Effector memory CD4-positive, alpha-beta T cell (primary cell): ENCODE measurements at regions not wholly inside any gene's neighbourhood (a gene's known extent, or its start where the extent isn't known, plus 50 kb on each side); places are given as distances from the start of the nearest gene placed in this dataset.
"Not testable (repeated sequence)": the region's sequence is repeated elsewhere in the genome, so short reads cannot be mapped to it uniquely, and the experiment has no call there.

Experiments
- DNase-seq, 3 donors: peaks; one replicate each; pipeline ENCODE4 v3.0.0-alpha.2; 2020
- H3K27ac ChIP-seq: 2 replicates; pipeline ENCODE4 v1.7.0; 2013; ENCODE audit warnings: mild to moderate bottlenecking, low read length, moderate library complexity; ENCODE audit not compliant: insufficient read depth, poor library complexity, severe bottlenecking
- H3K27me3 ChIP-seq: replicated peaks from 2 replicates; pipeline ENCODE4 v1.7.0; 2013; ENCODE audit warnings: mild to moderate bottlenecking, low read length; ENCODE audit not compliant: insufficient read depth, control insufficient read depth, poor library complexity, severe bottlenecking
- H3K36me3 ChIP-seq: 2 replicates; pipeline ENCODE4 v1.7.0; 2013; ENCODE audit warnings: mild to moderate bottlenecking, low read length, moderate library complexity; ENCODE audit not compliant: control insufficient read depth, insufficient read depth
- H3K4me1 ChIP-seq: 2 replicates; pipeline ENCODE4 v1.7.0; 2013; ENCODE audit warnings: low read length, mild to moderate bottlenecking; ENCODE audit not compliant: control insufficient read depth, insufficient read depth, poor library complexity, severe bottlenecking
- H3K4me3 ChIP-seq: 2 replicates; pipeline ENCODE4 v1.7.0; 2013; ENCODE audit warnings: low read length, low read depth, mild to moderate bottlenecking; ENCODE audit not compliant: insufficient read depth, poor library complexity, severe bottlenecking
- H3K9me3 ChIP-seq: 2 replicates; pipeline ENCODE4 v1.7.0; 2013; ENCODE audit warnings: mild to moderate bottlenecking, low read length, moderate library complexity; ENCODE audit not compliant: control insufficient read depth

GRCh38 chr3:95798628-95799027 lies 1015.8 kb upstream of the EPHA6 start:
- H3K9me3 ChIP-seq: no peaks in the 10 kb centered on the region
- no peak overlapping the region for H3K4me3 ChIP-seq
- no peak overlapping the region for H3K27ac ChIP-seq
- H3K4me1 ChIP-seq: no peaks in the 10 kb centered on the region
- no peaks in the 10 kb centered on the region for H3K27me3 ChIP-seq
- no peak for DNase-seq
- no peaks in the 10 kb centered on the region for H3K36me3 ChIP-seq

GRCh38 chr3:95810462-95810861 lies 1003.9 kb upstream of the EPHA6 start:
- Histone ChIP-seq H3K9me3 (no peaks in the 10 kb centered on the region), H3K4me1 (no peaks in the 10 kb centered on the region), H3K36me3 (no peaks in the 10 kb centered on the region), H3K27me3 (no peaks in the 10 kb centered on the region), H3K27ac (no peak overlapping the region), H3K4me3 (no peak overlapping the region)
- no peak for DNase-seq

GRCh38 chr3:95813244-95813643 lies 1001.1 kb upstream of the EPHA6 start:
- no peaks in the 10 kb centered on the region for H3K27me3 ChIP-seq
- H3K9me3 ChIP-seq: no peaks in the 10 kb centered on the region
- no peak for DNase-seq
- no peak overlapping the region for H3K4me3 ChIP-seq
- H3K27ac ChIP-seq: no peak overlapping the region
- H3K36me3 ChIP-seq: no peaks in the 10 kb centered on the region
- no peaks in the 10 kb centered on the region for H3K4me1 ChIP-seq

- Histone ChIP-seq H3K9me3 (no peaks in the 10 kb centered on the region), H3K27me3 (no peaks in the 10 kb centered on the region), H3K27ac (no peak overlapping the region), H3K36me3 (no peaks in the 10 kb centered on the region), H3K4me3 (no peak overlapping the region), H3K4me1 (no peaks in the 10 kb centered on the region)
- DNase-seq: no peak
Measured at GRCh38 chr3:95815828-95816227, 998.6 kb upstream of the EPHA6 start.

- Histone ChIP-seq H3K4me1 (no peaks in the 10 kb centered on the region), H3K9me3 (no peaks in the 10 kb centered on the region), H3K4me3 (no peak overlapping the region), H3K36me3 (no peaks in the 10 kb centered on the region), H3K27me3 (no peaks in the 10 kb centered on the region), H3K27ac (no peak overlapping the region)
- no peak for DNase-seq
Measured at GRCh38 chr3:95826419-95826818, 988.0 kb upstream of the EPHA6 start.

- Histone ChIP-seq H3K9me3 (no peaks in the 10 kb centered on the region), H3K36me3 (no peaks in the 10 kb centered on the region), H3K27ac (no peak overlapping the region), H3K27me3 (no peaks in the 10 kb centered on the region), H3K4me3 (no peak overlapping the region), H3K4me1 (no peaks in the 10 kb centered on the region)
- no peak for DNase-seq
Measured at GRCh38 chr3:95832146-95832545, 982.2 kb upstream of the EPHA6 start.

- not testable (repeated sequence) for H3K27ac ChIP-seq, H3K4me3 ChIP-seq, H3K4me1 ChIP-seq, H3K36me3 ChIP-seq, H3K9me3 ChIP-seq, H3K27me3 ChIP-seq, DNase-seq
Measured at GRCh38 chr3:95860628-95861027, 953.8 kb upstream of the EPHA6 start.

GRCh38 chr3:95883801-95884200 lies 930.6 kb upstream of the EPHA6 start:
- Histone ChIP-seq H3K27me3 (no peaks in the 10 kb centered on the region), H3K4me3 (no peak overlapping the region), H3K4me1 (no peaks in the 10 kb centered on the region), H3K9me3 (no peaks in the 10 kb centered on the region), H3K36me3 (no peaks in the 10 kb centered on the region), H3K27ac (no peak overlapping the region)
- DNase-seq: no peak

GRCh38 chr3:95886616-95887015 lies 927.8 kb upstream of the EPHA6 start:
- H3K36me3 ChIP-seq: no peaks in the 10 kb centered on the region
- DNase-seq: no peak
- H3K27me3 ChIP-seq: no peaks in the 10 kb centered on the region
- no peaks in the 10 kb centered on the region for H3K9me3 ChIP-seq
- no peak overlapping the region for H3K4me3 ChIP-seq
- H3K27ac ChIP-seq: no peak overlapping the region
- H3K4me1 ChIP-seq: no peaks in the 10 kb centered on the region

- no peaks in the 10 kb centered on the region for H3K36me3 ChIP-seq
- H3K27me3 ChIP-seq: no peaks in the 10 kb centered on the region
- no peak overlapping the region for H3K27ac ChIP-seq
- no peaks in the 10 kb centered on the region for H3K9me3 ChIP-seq
- H3K4me1 ChIP-seq: no peaks in the 10 kb centered on the region
- no peak for DNase-seq
- no peak overlapping the region for H3K4me3 ChIP-seq
Measured at GRCh38 chr3:95887114-95887513, 927.3 kb upstream of the EPHA6 start.

- Histone ChIP-seq H3K36me3 (no peaks in the 10 kb centered on the region), H3K4me1 (no peaks in the 10 kb centered on the region), H3K4me3 (no peak overlapping the region), H3K27ac (no peak overlapping the region), H3K9me3 (no peaks in the 10 kb centered on the region), H3K27me3 (no peaks in the 10 kb centered on the region)
- DNase-seq: no peak
Measured at GRCh38 chr3:95894820-95895219, 919.6 kb upstream of the EPHA6 start.
